ENCODE measurements at regions not wholly inside any gene's neighbourhood (a gene's known extent, or its start where the extent isn't known, plus 50 kb on each side); places are given as distances from the start of the nearest gene placed in this dataset.

DNA sequence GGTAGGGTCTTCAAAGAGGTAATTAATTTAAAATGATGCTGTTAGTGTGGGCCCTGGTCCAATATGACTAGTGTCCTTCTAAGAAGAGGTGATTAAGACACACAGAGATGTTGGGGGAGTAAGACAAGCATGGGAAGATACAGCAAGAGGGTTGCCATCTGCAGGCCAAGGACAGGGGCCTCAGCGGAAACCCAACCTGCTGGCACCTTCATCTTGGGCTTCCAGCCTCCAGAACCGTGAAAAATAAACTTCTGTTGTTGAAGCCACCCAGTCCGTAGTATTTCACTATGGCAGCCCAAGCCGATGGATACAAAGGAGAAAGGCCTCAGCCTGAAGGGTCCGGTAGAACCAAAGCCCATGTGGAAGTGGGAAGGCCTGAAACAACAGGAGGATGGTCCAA is 161.7 kb upstream of the UBE2E1 start:
- H3K9me3 Mint-ChIP-seq: no peaks in the 10 kb centered on the region
- H3K27me3 Mint-ChIP-seq (ENCODE audit: low read depth): peaks cover 2% of the 10 kb centered on the region
- DNase-seq: no peak
- no peak for ATAC-seq
- H3K36me3 Mint-ChIP-seq (ENCODE audit: insufficient read depth): no peaks in the 10 kb centered on the region
- no peaks in the 10 kb centered on the region for H3K4me1 Mint-ChIP-seq (ENCODE audit: low read depth)
- no peak overlapping the region for H3K4me3 Mint-ChIP-seq

DNA sequence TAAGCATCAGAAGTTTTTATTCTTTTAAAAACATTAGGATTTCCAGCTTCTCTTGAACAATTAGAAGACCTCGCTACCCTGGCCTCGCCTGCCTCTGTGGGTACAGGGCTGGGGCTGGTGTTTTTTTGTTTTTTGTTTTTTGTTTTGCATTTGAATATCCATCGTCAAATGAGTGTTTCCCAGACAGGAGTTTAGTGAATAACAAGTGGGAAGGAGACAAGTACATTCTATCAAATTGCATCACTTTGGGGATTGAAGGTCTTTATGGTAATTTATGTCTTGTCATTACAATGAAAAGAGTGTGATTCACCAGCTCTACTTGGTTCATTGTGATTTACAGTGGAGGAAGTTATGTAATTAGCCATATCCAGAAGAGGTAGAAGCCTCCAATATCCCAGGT is 161.1 kb upstream of the UBE2E1 start:
- peaks cover 2% of the 10 kb centered on the region for H3K27me3 Mint-ChIP-seq (ENCODE audit: low read depth)
- ATAC-seq: no peak
- no peaks in the 10 kb centered on the region for H3K36me3 Mint-ChIP-seq (ENCODE audit: insufficient read depth)

DNA sequence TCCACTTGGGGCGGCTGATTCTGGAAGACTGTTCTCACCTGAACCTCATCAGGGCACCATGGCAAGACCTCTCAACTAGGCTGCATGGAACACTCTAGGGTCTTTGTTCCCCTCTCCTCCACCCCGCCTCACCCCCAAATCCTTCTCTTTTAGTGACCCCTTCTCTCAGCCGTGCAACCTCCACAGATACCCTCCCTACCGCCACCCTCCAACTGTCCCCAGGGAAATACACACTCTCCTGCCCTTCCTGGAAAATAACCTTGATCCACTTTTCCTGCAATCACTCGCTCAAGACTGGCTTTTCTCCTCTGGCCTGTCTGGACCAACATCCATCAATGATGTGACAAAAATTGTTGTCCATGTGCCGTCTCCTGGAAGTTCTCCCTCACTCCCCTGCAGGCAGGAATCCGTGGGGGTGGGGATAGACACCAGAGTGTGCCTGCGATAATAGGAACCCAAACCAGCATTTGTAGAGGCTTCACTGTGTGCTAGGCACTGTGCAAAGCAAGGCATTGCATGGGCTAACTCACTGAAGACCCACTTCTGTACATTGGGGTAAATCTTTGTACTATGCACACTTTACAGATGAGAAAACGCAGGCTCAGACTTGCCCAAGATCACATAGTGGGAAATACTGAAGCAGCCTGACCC is 160.1 kb upstream of the UBE2E1 start:
- Mint-ChIP-seq H3K4me1 (ENCODE audit: low read depth) (peaks cover 2% of the 10 kb centered on the region), H3K9me3 (no peaks in the 10 kb centered on the region), H3K4me3 (no peak overlapping the region), H3K27me3 (ENCODE audit: low read depth) (peaks cover 8% of the 10 kb centered on the region), H3K36me3 (ENCODE audit: insufficient read depth) (no peaks in the 10 kb centered on the region)
- DNase-seq (no peak), ATAC-seq (no peak)

More for the DNA sequence above, 161.1 kb upstream of the UBE2E1 start:
- Mint-ChIP-seq H3K9me3 (no peaks in the 10 kb centered on the region), H3K4me3 (no peak overlapping the region), H3K4me1 (ENCODE audit: low read depth) (no peaks in the 10 kb centered on the region)
- DNase-seq: no peak

DNA sequence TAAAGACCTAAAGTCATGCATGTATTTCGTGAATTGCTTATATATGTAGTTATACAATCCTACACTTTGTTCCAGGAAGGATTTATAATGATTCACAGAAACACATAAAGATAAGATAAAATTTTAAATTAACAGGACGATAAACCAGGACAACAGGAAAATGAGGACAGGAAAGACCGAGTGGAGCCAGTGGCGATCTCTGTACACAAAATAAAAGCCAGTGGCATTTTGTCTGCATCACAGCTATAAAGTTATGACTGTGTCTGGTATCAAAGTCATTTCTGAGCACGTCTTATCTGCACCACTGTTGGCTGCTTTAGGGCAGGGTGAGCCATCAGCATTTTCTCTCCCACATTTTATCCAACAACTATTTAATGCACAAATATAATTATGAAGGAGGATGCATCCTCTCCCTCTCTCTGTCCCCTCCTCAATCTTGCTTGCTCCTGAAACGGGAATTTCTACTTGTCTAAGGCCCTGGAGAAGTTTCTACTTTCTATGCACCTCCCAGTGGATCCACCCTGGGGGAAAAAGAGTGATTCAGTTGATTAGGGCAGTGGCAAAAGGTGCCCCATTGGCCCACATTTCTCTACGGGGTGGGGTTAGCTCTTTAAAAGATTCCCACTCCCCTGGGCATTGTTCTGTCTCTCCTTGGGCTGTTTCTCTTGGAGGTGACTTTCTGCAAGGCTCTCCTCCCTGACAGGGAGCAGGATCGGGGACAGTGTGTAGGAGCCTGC is 159.4 kb upstream of the UBE2E1 start:
- Mint-ChIP-seq H3K4me1 (ENCODE audit: low read depth) (peaks cover 2% of the 10 kb centered on the region), H3K9me3 (no peaks in the 10 kb centered on the region), H3K27me3 (ENCODE audit: low read depth) (peaks cover 8% of the 10 kb centered on the region), H3K4me3 (no peak overlapping the region), H3K36me3 (ENCODE audit: insufficient read depth) (no peaks in the 10 kb centered on the region)
- DNase-seq: no peak
- ATAC-seq: no peak

DNA sequence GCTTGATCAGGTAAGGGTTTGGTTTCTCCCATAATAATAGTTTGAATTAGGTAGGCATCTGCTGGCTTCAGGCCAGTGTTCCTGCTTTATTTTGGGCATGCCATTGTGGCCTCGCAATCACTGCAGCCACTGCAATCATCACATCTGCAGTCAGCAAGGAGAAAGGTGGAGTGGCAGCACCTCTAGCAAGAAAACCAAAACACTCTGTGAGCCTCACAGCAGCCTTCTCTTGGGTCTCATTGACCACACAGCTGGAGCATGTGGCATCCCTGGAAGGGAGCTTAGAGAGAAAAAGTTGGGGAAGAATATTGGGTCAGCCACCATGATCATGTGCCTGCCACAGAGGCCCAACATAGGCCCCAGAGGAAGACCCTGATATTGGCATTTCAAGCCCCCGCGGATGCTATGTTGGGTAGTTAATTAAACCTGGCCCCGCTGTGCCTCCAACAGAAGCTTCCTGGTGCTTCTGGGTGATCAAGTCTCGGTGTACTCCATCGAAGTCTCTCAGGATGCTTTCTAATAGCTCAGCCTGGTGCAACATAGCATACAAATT is 158.0 kb upstream of the UBE2E1 start:
- Mint-ChIP-seq H3K36me3 (ENCODE audit: insufficient read depth) (no peaks in the 10 kb centered on the region), H3K27me3 (ENCODE audit: low read depth) (peaks cover 8% of the 10 kb centered on the region), H3K4me1 (ENCODE audit: low read depth) (peaks cover 2% of the 10 kb centered on the region), H3K9me3 (no peaks in the 10 kb centered on the region), H3K4me3 (no peak overlapping the region)
- ATAC-seq: no peak
- DNase-seq: no peak

DNA sequence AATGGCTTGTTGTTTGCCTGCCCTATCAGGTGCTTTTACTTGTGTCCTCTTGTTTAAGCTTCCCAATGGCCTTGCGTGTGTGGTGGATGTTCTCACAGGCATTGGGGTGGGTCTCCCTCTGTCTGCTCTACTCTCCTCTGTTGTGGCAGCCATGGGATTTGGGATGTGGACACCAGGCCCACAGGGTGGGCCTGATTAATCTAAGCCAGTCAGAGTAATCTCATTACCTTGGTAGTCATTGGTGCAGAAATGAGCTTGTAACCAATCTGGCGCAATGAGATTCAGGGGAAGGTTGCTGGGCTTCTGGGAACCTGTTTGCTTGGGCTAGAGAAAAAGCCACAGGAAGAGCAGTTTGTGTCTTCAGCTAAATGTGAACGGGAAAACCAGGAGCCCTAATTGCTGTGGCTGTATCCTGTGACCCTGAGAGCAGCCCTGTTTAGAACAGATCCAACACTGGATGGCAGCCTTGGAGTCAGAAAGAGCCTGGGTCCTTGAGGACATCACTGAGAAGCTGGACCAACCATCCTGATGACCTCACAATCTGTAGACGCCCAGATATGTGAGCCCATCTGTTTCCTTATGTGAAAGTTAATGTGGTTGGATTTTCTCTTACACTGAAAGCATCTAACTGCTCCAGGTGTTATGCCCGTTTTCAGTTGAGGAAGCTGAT is 157.3 kb upstream of the UBE2E1 start:
- Mint-ChIP-seq H3K36me3 (ENCODE audit: insufficient read depth) (no peaks in the 10 kb centered on the region), H3K4me1 (ENCODE audit: low read depth) (peaks cover 4% of the 10 kb centered on the region), H3K4me3 (no peak overlapping the region), H3K27me3 (ENCODE audit: low read depth) (peaks cover 8% of the 10 kb centered on the region), H3K9me3 (no peaks in the 10 kb centered on the region)
- no peak for ATAC-seq
- no peak for DNase-seq

DNA sequence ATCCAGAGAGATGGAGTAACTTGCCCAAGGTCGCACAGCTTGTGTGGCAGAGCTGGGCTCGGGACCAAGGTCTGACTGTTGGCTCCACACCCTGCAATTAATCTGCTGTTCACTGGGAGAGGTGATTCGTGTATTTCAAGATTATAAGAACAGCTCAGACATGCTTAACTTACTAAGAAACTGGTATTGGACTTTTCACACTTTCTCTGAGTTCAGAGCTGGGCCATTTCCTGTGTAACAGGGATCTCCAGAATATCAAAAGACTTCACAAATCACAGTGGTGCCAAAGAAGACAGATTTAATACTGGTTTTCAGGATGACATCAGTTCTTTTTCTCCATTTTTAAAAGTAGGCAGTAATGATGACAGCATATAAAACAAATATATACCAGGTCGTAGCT is 156.8 kb upstream of the UBE2E1 start:
- Mint-ChIP-seq H3K9me3 (no peaks in the 10 kb centered on the region), H3K27me3 (ENCODE audit: low read depth) (peaks cover 8% of the 10 kb centered on the region), H3K4me1 (ENCODE audit: low read depth) (peaks cover 7% of the 10 kb centered on the region), H3K4me3 (no peak overlapping the region), H3K36me3 (ENCODE audit: insufficient read depth) (no peaks in the 10 kb centered on the region)
- ATAC-seq (no peak), DNase-seq (no peak)

DNA sequence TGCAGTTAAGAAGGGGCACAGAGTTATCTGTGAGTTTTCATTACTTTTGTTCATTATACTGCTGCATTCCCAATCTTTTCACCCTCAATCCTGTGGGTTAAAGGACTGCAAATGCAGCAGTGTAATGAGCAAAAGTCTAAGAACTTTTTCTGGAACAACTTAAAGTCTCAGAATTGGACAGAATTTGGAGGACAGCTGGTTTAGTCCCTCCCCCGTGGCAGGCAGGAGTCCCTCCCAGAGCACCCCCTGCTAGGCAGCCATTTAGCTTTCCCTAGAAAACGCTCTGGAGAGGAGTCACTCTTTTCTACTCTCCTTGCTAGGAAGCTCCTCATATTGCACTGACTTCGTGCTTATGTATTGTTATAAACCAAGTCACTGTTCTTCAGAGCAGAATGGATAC is 156.3 kb upstream of the UBE2E1 start:
- no peak for ATAC-seq
- peaks cover 7% of the 10 kb centered on the region for H3K4me1 Mint-ChIP-seq (ENCODE audit: low read depth)
- H3K9me3 Mint-ChIP-seq: no peaks in the 10 kb centered on the region
- peaks cover 8% of the 10 kb centered on the region for H3K27me3 Mint-ChIP-seq (ENCODE audit: low read depth)
- H3K36me3 Mint-ChIP-seq (ENCODE audit: insufficient read depth): no peaks in the 10 kb centered on the region
- DNase-seq: no peak
- H3K4me3 Mint-ChIP-seq: no peak overlapping the region

DNA sequence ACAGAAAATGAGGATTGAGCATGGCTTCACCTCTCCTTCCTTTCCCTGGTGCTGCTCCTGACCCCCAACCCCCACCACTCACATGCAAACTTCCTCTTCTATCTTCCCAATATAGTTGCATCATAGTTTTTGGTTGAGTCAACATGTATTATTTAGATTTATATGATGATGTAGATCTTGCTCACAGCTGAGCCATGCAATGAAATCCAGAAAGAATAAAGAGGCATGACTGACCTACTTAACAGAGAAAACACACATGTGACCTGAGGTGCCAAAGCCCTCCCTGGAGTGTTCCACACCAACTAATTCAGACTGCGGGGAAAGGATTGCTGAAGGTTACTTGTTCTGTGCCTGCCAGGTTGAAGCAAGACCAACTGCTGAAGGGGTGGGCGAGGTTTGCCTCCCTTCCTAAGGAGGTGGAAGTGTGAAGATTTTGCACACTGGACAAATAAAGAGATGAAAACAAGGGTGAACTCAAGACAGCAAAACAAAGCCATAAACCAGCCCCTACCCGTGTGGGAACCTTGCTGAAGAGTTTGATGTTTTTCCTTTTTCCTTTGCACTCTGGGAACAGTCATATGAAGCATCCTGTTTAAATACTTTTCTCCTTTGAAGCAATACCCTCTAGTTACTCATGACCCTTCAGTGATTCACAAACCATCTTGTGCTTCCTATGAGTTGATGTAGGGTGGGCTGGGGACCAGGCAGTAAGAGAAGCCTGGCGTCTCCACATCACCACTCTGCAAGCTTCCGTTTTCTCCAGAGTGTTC is 155.2 kb upstream of the UBE2E1 start:
- DNase-seq (no peak), ATAC-seq (no peak)
- Mint-ChIP-seq H3K4me1 (ENCODE audit: low read depth) (peaks cover 7% of the 10 kb centered on the region), H3K4me3 (no peak overlapping the region), H3K9me3 (peaks cover under 1% of the 10 kb centered on the region), H3K27me3 (ENCODE audit: low read depth) (peaks cover 8% of the 10 kb centered on the region), H3K36me3 (ENCODE audit: insufficient read depth) (no peaks in the 10 kb centered on the region)

DNA sequence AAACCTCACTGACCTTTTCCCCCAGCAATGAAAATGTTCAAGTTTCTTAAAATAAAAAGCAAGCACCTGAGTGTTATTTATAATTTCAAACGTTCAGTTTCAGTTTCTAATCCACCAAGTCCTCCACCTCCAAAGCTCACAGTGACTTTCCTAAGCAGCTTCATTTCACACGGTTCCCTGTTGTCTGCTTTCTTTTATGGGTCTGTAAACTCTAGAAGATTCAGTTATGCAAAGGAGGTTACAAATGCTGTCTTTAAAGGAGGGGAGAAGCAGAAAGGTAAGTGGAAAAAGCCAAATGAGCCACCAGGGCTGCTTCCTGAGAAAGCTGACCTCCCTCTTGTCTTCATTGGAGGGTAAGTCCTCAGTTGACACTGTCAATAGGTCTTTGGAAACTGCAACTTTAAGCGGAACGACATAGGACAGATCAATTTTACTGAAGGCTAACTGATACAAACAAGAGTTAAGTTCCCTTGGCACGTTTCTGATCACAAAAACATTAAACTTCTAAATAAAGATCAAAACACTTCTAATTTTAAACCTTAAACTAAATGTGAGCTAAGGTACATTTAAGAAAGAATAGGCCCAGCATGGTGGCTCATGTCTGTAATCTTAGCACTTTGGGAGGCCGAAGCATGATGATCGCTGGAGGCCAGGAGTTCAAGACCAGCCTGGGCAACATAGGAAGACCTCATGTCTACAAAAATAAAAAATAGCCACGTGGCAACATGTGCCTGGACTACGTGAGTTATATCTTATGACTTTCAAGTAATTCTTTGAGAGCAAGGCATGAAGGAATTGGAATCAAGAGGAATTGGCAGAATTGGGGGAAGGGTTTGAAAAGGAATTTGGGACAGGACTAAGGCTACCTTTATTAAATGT is 151.9 kb upstream of the UBE2E1 start:
- no peak for DNase-seq
- no peak for ATAC-seq
- Mint-ChIP-seq H3K4me1 (ENCODE audit: low read depth) (peaks cover 7% of the 10 kb centered on the region), H3K27me3 (ENCODE audit: low read depth) (peaks cover 13% of the 10 kb centered on the region), H3K36me3 (ENCODE audit: insufficient read depth) (no peaks in the 10 kb centered on the region), H3K9me3 (peaks cover 5% of the 10 kb centered on the region), H3K4me3 (no peak overlapping the region)

DNA sequence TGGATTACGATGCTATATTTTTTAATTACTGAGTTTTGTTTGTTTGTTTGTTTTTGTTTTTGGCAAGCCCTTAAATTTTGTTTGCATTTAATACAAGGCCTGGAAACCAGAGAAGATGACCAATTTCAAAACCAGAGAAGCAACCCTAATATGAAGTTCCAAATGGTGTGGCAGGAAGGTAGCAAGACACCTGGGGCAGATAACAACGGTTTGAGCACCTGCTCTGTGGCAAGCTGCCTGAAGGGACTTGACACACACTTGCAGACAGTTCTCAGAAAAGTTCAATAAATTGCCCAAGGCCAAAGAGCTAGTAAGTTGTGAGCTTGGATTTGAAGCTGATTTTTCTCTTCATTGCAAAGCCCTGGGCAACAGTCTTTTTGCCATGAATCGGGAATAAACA is 151.2 kb upstream of the UBE2E1 start:
- peaks cover 13% of the 10 kb centered on the region for H3K27me3 Mint-ChIP-seq (ENCODE audit: low read depth)
- H3K4me1 Mint-ChIP-seq (ENCODE audit: low read depth): peaks cover 9% of the 10 kb centered on the region
- no peaks in the 10 kb centered on the region for H3K36me3 Mint-ChIP-seq (ENCODE audit: insufficient read depth)
- peaks cover 5% of the 10 kb centered on the region for H3K9me3 Mint-ChIP-seq
- DNase-seq: no peak
- H3K4me3 Mint-ChIP-seq: no peak overlapping the region
- ATAC-seq: no peak

DNA sequence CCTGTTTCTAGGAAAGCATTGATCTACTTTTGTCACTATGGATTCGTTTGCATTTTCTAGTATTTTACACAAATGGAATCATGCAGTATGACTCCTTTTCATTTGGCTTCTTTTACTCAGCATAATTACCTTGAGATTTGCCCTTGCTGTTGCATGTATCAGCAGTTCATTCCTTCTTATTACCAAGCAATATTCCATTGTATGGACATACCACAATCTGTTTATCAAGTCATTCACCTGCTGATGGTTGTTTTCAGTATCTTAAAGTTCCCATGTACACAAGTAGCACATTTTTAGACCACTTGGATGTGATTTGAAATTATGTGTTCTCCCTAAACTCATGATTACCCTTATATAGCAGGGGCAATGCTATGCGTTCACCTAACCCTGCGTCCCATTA is 150.0 kb upstream of the UBE2E1 start:
- Mint-ChIP-seq H3K36me3 (ENCODE audit: insufficient read depth) (no peaks in the 10 kb centered on the region), H3K4me3 (no peak overlapping the region), H3K4me1 (ENCODE audit: low read depth) (peaks cover 8% of the 10 kb centered on the region), H3K9me3 (peaks cover 5% of the 10 kb centered on the region), H3K27me3 (ENCODE audit: low read depth) (peaks cover 8% of the 10 kb centered on the region)
- ATAC-seq (no peak), DNase-seq (no peak)

DNA sequence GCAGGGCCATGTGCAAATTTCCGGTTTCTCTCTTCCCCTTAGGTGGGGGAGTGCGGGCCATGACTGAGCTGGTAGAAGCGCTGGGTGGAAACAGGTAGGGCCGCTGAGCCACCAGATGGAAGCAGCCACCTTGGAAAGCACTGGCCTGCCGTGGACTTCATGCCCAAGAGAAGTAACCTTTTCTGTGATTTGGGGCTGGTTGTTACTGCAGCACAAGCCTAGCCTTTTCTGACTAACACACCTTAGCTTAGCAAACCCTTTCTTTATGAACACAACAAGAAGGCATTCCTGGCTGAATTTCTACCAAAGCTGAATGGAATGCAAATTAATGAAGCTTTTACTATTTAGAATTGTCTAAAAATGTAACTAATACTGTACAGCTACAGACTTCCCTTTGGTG is 149.6 kb upstream of the UBE2E1 start:
- DNase-seq: no peak
- no peak for ATAC-seq
- peaks cover 5% of the 10 kb centered on the region for H3K9me3 Mint-ChIP-seq
- peaks cover 8% of the 10 kb centered on the region for H3K4me1 Mint-ChIP-seq (ENCODE audit: low read depth)
- H3K4me3 Mint-ChIP-seq: no peak overlapping the region
- H3K36me3 Mint-ChIP-seq (ENCODE audit: insufficient read depth): no peaks in the 10 kb centered on the region
- H3K27me3 Mint-ChIP-seq (ENCODE audit: low read depth): peaks cover 8% of the 10 kb centered on the region
